ENCODE measurements at regions not wholly inside any gene's neighbourhood (a gene's known extent, or its start where the extent isn't known, plus 50 kb on each side); places are given as distances from the start of the nearest gene placed in this dataset.

DNA sequence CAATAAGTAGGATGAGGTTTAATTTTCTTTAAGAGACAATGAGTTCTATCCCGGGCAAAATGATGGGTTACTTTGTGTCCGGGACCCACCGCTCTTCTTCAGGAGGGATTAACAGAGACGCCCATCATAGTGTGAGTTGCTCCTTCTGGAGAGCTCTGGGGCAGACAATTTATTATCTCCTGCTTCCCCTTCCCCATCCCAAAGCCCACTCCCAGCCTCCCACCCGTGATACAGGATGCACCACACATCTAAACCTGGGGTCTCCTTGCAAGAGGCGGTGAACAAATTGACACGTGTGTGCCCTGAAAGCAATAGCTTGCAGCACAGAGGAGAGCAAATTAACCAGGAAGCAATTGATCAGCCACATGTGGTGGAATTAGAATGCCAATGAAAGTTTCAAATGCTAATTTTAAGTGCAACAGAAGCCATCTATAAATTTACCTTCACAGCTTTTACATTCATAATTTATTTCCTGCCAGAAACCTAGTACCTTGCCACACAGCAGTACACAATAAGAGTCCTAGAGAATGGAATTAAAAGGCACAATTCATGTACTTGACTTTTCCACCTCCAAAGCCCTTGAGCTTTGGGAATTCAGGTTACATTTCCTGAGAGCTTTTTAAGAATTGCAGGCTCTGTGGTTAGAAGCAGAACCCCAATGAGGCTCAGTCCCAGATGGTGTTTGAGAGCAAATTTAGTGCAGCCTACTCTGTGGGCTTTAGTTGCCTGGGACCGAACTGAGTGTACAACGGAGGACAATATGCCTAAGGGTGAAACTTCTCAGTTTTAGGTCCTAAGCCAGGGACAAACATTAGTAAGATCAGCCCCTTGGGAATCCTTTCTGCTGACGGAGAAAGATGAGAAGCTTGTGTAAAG, 399.6 kb downstream of the MED10 start:
- no peak for TF ChIP-seq ZNF473 (tag by site-specific recombination; IDR thresholded peaks at IDR 0.05)
- TF ChIP-seq, protein P1, sequence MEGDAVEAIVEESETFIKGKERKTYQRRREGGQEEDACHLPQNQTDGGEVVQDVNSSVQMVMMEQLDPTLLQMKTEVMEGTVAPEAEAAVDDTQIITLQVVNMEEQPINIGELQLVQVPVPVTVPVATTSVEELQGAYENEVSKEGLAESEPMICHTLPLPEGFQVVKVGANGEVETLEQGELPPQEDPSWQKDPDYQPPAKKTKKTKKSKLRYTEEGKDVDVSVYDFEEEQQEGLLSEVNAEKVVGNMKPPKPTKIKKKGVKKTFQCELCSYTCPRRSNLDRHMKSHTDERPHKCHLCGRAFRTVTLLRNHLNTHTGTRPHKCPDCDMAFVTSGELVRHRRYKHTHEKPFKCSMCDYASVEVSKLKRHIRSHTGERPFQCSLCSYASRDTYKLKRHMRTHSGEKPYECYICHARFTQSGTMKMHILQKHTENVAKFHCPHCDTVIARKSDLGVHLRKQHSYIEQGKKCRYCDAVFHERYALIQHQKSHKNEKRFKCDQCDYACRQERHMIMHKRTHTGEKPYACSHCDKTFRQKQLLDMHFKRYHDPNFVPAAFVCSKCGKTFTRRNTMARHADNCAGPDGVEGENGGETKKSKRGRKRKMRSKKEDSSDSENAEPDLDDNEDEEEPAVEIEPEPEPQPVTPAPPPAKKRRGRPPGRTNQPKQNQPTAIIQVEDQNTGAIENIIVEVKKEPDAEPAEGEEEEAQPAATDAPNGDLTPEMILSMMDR (tag by site-specific recombination; IDR thresholded peaks at IDR 0.05): no peak
- no peak for TF ChIP-seq ZNF311 (tag by site-specific recombination; IDR thresholded peaks at IDR 0.05; ENCODE audit: borderline replicate concordance)
- TF ChIP-seq, protein P2, sequence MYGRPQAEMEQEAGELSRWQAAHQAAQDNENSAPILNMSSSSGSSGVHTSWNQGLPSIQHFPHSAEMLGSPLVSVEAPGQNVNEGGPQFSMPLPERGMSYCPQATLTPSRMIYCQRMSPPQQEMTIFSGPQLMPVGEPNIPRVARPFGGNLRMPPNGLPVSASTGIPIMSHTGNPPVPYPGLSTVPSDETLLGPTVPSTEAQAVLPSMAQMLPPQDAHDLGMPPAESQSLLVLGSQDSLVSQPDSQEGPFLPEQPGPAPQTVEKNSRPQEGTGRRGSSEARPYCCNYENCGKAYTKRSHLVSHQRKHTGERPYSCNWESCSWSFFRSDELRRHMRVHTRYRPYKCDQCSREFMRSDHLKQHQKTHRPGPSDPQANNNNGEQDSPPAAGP (tag by site-specific recombination; IDR thresholded peaks at IDR 0.05): no peak
- TF ChIP-seq, protein P3, sequence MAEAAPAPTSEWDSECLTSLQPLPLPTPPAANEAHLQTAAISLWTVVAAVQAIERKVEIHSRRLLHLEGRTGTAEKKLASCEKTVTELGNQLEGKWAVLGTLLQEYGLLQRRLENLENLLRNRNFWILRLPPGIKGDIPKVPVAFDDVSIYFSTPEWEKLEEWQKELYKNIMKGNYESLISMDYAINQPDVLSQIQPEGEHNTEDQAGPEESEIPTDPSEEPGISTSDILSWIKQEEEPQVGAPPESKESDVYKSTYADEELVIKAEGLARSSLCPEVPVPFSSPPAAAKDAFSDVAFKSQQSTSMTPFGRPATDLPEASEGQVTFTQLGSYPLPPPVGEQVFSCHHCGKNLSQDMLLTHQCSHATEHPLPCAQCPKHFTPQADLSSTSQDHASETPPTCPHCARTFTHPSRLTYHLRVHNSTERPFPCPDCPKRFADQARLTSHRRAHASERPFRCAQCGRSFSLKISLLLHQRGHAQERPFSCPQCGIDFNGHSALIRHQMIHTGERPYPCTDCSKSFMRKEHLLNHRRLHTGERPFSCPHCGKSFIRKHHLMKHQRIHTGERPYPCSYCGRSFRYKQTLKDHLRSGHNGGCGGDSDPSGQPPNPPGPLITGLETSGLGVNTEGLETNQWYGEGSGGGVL (tag by site-specific recombination; IDR thresholded peaks at IDR 0.05): no peak
- no peak for TF ChIP-seq ZNF548 (tag by site-specific recombination; IDR thresholded peaks at IDR 0.05)
- TF ChIP-seq HOXD13 (CRISPR knock-in tag; IDR thresholded peaks at IDR 0.05; ENCODE audit: borderline replicate concordance): no peak
- TF ChIP-seq, protein P4, sequence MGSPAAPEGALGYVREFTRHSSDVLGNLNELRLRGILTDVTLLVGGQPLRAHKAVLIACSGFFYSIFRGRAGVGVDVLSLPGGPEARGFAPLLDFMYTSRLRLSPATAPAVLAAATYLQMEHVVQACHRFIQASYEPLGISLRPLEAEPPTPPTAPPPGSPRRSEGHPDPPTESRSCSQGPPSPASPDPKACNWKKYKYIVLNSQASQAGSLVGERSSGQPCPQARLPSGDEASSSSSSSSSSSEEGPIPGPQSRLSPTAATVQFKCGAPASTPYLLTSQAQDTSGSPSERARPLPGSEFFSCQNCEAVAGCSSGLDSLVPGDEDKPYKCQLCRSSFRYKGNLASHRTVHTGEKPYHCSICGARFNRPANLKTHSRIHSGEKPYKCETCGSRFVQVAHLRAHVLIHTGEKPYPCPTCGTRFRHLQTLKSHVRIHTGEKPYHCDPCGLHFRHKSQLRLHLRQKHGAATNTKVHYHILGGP (tag by site-specific recombination; IDR thresholded peaks at IDR 0.05): no peak
- TF ChIP-seq, protein P5, sequence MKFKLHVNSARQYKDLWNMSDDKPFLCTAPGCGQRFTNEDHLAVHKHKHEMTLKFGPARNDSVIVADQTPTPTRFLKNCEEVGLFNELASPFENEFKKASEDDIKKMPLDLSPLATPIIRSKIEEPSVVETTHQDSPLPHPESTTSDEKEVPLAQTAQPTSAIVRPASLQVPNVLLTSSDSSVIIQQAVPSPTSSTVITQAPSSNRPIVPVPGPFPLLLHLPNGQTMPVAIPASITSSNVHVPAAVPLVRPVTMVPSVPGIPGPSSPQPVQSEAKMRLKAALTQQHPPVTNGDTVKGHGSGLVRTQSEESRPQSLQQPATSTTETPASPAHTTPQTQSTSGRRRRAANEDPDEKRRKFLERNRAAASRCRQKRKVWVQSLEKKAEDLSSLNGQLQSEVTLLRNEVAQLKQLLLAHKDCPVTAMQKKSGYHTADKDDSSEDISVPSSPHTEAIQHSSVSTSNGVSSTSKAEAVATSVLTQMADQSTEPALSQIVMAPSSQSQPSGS (tag by site-specific recombination; IDR thresholded peaks at IDR 0.05; ENCODE audit: low read depth): no peak
- TF ChIP-seq ZNF214 (tag by site-specific recombination; IDR thresholded peaks at IDR 0.05; ENCODE audit: borderline replicate concordance): no peak
